Liver (tissue), 8 donors: ENCODE measurements at regions not wholly inside any gene's neighbourhood (a gene's known extent, or its start where the extent isn't known, plus 50 kb on each side); places are given as distances from the start of the nearest gene placed in this dataset.

ENCODE experiments used
- DNase-seq: peaks from one replicate; pipeline ENCODE4 v3.0.0-alpha.2; 2017; ENCODE audit warnings: low spot score
- H3K27ac ChIP-seq, 2 donors: one replicate each; pipeline ENCODE4 v1.7.0; 2013; ENCODE audit warnings: inconsistent platforms in 2 of 2, low read length in 2 of 2, control low read depth in 1 of 2, low read depth in 1 of 2, mild to moderate bottlenecking in 1 of 2
- H3K27me3 ChIP-seq, 4 donors: one replicate each; pipeline versions ENCODE4 v1.6.1 to v1.7.0; 2013; ENCODE audit warnings: low read length in 3 of 4, inconsistent platforms in 1 of 4, mild to moderate bottlenecking in 1 of 4, moderate library complexity in 1 of 4; ENCODE audit not compliant: control insufficient read depth in 4 of 4, insufficient read depth in 4 of 4
- H3K36me3 ChIP-seq, 4 donors: one replicate each; pipeline versions ENCODE4 v1.6.1 to v1.7.0; 2013; ENCODE audit warnings: low read length in 3 of 4, mild to moderate bottlenecking in 3 of 4, low read depth in 1 of 4, moderate library complexity in 1 of 4; ENCODE audit not compliant: control insufficient read depth in 4 of 4, insufficient read depth in 3 of 4
- H3K4me1 ChIP-seq, 4 donors: one replicate each; pipeline versions ENCODE4 v1.6.1 to v1.7.0; 2013; ENCODE audit warnings: low read length in 3 of 4, mild to moderate bottlenecking in 3 of 4, moderate library complexity in 1 of 4; ENCODE audit not compliant: control insufficient read depth in 4 of 4, insufficient read depth in 4 of 4
- H3K4me3 ChIP-seq, 3 donors: one replicate each; pipeline versions ENCODE4 v1.6.1 to v1.7.0; 2013; ENCODE audit warnings: low read length in 3 of 3, control low read depth in 1 of 3, low read depth in 1 of 3, mild to moderate bottlenecking in 1 of 3
- H3K9ac ChIP-seq, 2 donors: one replicate each; pipeline ENCODE4 v1.7.0; 2013; ENCODE audit warnings: low read length in 2 of 2, mild to moderate bottlenecking in 2 of 2, moderate library complexity in 2 of 2, control low read depth in 1 of 2, low read depth in 1 of 2
- H3K9me3 ChIP-seq, 4 donors: one replicate each; pipeline versions ENCODE4 v1.6.1 to v1.7.0; 2013; ENCODE audit warnings: low read length in 3 of 4; ENCODE audit not compliant: control insufficient read depth in 4 of 4
- CTCF ChIP-seq: fragments of 150-350 bp; IDR thresholded peaks from 2 replicates; pipeline ENCODE4 v1.5.1; 2017; ENCODE audit warnings: improper control_type of control experiment, low read depth, low read length; ENCODE audit not compliant: missing input control
- EGR1 ChIP-seq, 2 donors: IDR thresholded peaks; 2 replicates each; pipeline ENCODE4 v1.6.1; 2016 to 2018; ENCODE audit warnings: antibody characterized with exemption in 2 of 2, low read depth in 2 of 2
- FOXA1 ChIP-seq: IDR thresholded peaks from 2 replicates; pipeline ENCODE4 v1.6.1; 2016; ENCODE audit warnings: antibody characterized with exemption
- FOXA2 ChIP-seq: IDR thresholded peaks from 2 replicates; pipeline ENCODE4 v1.6.1; 2016; ENCODE audit warnings: antibody characterized with exemption
- HNF4A ChIP-seq, 2 donors: conservative IDR thresholded peaks; 2 replicates each; pipeline ENCODE4 v1.6.1; 2016; ENCODE audit warnings: antibody characterized with exemption in 2 of 2, mild to moderate bottlenecking in 2 of 2
- HNF4G ChIP-seq: IDR thresholded peaks from 2 replicates; pipeline ENCODE4 v1.6.1; 2016; ENCODE audit warnings: antibody characterized with exemption
- JUND ChIP-seq, 2 donors: IDR thresholded peaks; 2 replicates each; pipeline ENCODE4 v1.6.1; 2016; ENCODE audit warnings: antibody characterized with exemption in 2 of 2
- MAX ChIP-seq: IDR thresholded peaks from 2 replicates; pipeline ENCODE4 v1.6.1; 2016; ENCODE audit warnings: antibody characterized with exemption
- NR2F2 ChIP-seq: IDR thresholded peaks from 2 replicates; pipeline ENCODE4 v1.6.1; 2016; ENCODE audit warnings: antibody characterized with exemption
- RAD21 ChIP-seq, 2 donors: IDR thresholded peaks; 2 replicates each; pipeline ENCODE4 v1.6.1; 2016; ENCODE audit warnings: antibody characterized with exemption in 2 of 2, mild to moderate bottlenecking in 2 of 2
- REST ChIP-seq: IDR thresholded peaks from 2 replicates; pipeline ENCODE4 v1.6.1; 2016; ENCODE audit warnings: antibody characterized with exemption, mild to moderate bottlenecking
- RXRA ChIP-seq, 2 donors: IDR thresholded peaks; 2 replicates each; pipeline ENCODE4 v1.6.1; 2017 to 2018; ENCODE audit warnings: antibody characterized with exemption in 2 of 2, mild to moderate bottlenecking in 1 of 2
- TAF1 ChIP-seq: conservative IDR thresholded peaks from 2 replicates; pipeline ENCODE4 v1.6.1; 2016; ENCODE audit warnings: antibody characterized with exemption, mild to moderate bottlenecking
- ZBTB33 ChIP-seq: IDR thresholded peaks from 2 replicates; pipeline ENCODE4 v1.6.1; 2016; ENCODE audit warnings: antibody characterized with exemption
- WGBS: extraction: QIAGEN DNeasy Blood & Tissue Kit; methylation state at CpG from one replicate; pipeline ENCODE4 v1.1.7; 2013; 5-methylcytosine and 5-hydroxymethylcytosine counted together
- donor health status: healthy.
- donor health status: healthy.
- donor health status: healthy.
- donor health status: healthy.
- donor health status: healthy.

GRCh38 chr9:78507037-78507436 lies 210.1 kb downstream of the PSAT1 start:
- no peak overlapping the region for H3K9ac ChIP-seq
- no peaks in the 10 kb centered on the region for H3K4me1 ChIP-seq
- H3K27ac ChIP-seq, result no peak overlapping the region
- 76% methylated on average over 5 of the region's 5 CpGs for WGBS
- H3K9me3 ChIP-seq, result no peaks in the 10 kb centered on the region
- TF ChIP-seq TAF1, result no peak
- no peak for TF ChIP-seq FOXA1
- no peak for TF ChIP-seq JUND (IDR thresholded peaks at IDR 0.05)
- TF ChIP-seq FOXA2, result no peak
- TF ChIP-seq HNF4A (conservative IDR thresholded peaks at IDR 0.05), result no peak
- TF ChIP-seq EGR1 (IDR thresholded peaks at IDR 0.05; ENCODE audit: low read depth in 2 of 2), result no peak
- TF ChIP-seq HNF4G, result no peak
- no peak for TF ChIP-seq MAX
- TF ChIP-seq RXRA (IDR thresholded peaks at IDR 0.05), result no peak
- no peak for TF ChIP-seq RAD21 (IDR thresholded peaks at IDR 0.05)
- no peak for TF ChIP-seq CTCF
- TF ChIP-seq ZBTB33, result no peak
- TF ChIP-seq REST, result no peak
- H3K4me3 ChIP-seq, result no peak overlapping the region
- no peak for DNase-seq
- H3K27me3 ChIP-seq, result no peaks in the 10 kb centered on the region
- no peaks in the 10 kb centered on the region for H3K36me3 ChIP-seq

- H3K4me3 ChIP-seq, result no peak overlapping the region
- H3K27me3 ChIP-seq, result no peaks in the 10 kb centered on the region
- H3K36me3 ChIP-seq, result no peaks in the 10 kb centered on the region
- 29% methylated on average over 4 of the region's 4 CpGs for WGBS
- no peak for TF ChIP-seq TAF1
- TF ChIP-seq NR2F2, result no peak
- no peak for TF ChIP-seq ZBTB33
- TF ChIP-seq CTCF, result no peak
- no peak for TF ChIP-seq RXRA (IDR thresholded peaks at IDR 0.05)
- no peak for TF ChIP-seq HNF4A (conservative IDR thresholded peaks at IDR 0.05)
- no peak for TF ChIP-seq EGR1 (IDR thresholded peaks at IDR 0.05; ENCODE audit: low read depth in 2 of 2)
- no peak for TF ChIP-seq MAX
- no peak overlapping the region for H3K9ac ChIP-seq
- H3K27ac ChIP-seq, result no peak overlapping the region
- H3K4me1 ChIP-seq, result no peaks in the 10 kb centered on the region
- H3K9me3 ChIP-seq, result no peaks in the 10 kb centered on the region
- no peak for DNase-seq
These were observed 213.1 kb downstream of the PSAT1 start for GRCh38 chr9:78510035-78510434.
